ENCODE measurements at regions not wholly inside any gene's neighbourhood (a gene's known extent, or its start where the extent isn't known, plus 50 kb on each side); places are given as distances from the start of the nearest gene placed in this dataset.

DNA sequence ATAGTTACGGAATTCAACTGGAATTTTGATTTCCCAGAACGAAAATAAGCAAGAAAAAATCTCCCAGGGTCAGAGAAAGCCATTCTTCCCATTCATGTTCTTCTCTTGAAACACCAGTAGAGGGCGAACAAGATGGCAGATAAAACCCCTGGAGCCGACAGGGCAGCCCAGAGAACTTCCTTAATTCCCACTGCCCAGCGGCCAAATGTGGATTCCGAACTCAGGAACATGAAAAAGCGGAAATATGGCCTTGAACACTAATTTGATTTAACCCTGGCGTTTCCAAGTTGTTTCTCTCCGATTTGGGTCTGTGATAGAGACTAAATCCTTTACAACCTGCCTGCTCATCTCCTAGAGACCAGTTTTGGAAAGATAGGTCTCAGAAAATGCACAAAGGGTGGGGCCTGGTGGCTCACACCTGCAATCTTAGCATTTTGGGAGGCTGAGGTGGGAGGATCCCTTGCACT is 100.7 kb upstream of the WAC start:
- H4K20me1 ChIP-seq (ENCODE audit: insufficient read depth): no peaks in the 10 kb centered on the region
- no peaks in the 10 kb centered on the region for H3K9me2 ChIP-seq (ENCODE audit: insufficient read depth, low read length)
- no peak overlapping the region for H3K4me3 ChIP-seq (ENCODE audit: low read length)
- no peaks in the 10 kb centered on the region for H3K36me3 ChIP-seq (ENCODE audit: insufficient read depth, low read length)
- no peak overlapping the region for H3K9ac ChIP-seq (ENCODE audit: low read length)
- no peak overlapping the region for H2AFZ ChIP-seq (ENCODE audit: low read depth, low read length)
- no peaks in the 10 kb centered on the region for H3K27me3 ChIP-seq (ENCODE audit: insufficient read depth, low read depth, low read length)
- no peaks in the 10 kb centered on the region for H3K9me3 ChIP-seq (ENCODE audit: low read length)
- no peak overlapping the region for H3K4me2 ChIP-seq (ENCODE audit: low read length)
- H3F3A ChIP-seq (ENCODE audit: insufficient read depth, low read length, poor library complexity, severe bottlenecking): no peaks in the 10 kb centered on the region
- TF ChIP-seq EZH2 (IDR thresholded peaks at IDR 0.05; ENCODE audit: borderline replicate concordance, insufficient read depth, low read length, poor library complexity, severe bottlenecking) (no peak), SMC3 (conservative IDR thresholded peaks at IDR 0.05; ENCODE audit: poor library complexity) (peak; percentile 62), RAD21 (conservative IDR thresholded peaks at IDR 0.05) (peak; percentile 63), MXI1 (conservative IDR thresholded peaks at IDR 0.05; ENCODE audit: poor library complexity, severe bottlenecking) (no peak), CTCF (IDR thresholded peaks at IDR 0.05; ENCODE audit: poor library complexity, severe bottlenecking) (peak; percentile 70)
- no peaks in the 10 kb centered on the region for H3K79me2 ChIP-seq (replicated peaks; ENCODE audit: insufficient read depth, low read length)
- H3K27ac ChIP-seq (ENCODE audit: low read length): no peak overlapping the region

GRCh38 chr10:28434063-28434462 is 98.9 kb upstream of the WAC start:
- Histone ChIP-seq H3F3A (ENCODE audit: insufficient read depth, low read length, poor library complexity, severe bottlenecking) (no peaks in the 10 kb centered on the region), H2AFZ (ENCODE audit: low read depth, low read length) (no peak overlapping the region), H3K79me2 (replicated peaks; ENCODE audit: insufficient read depth, low read length) (no peaks in the 10 kb centered on the region), H4K20me1 (ENCODE audit: insufficient read depth) (no peaks in the 10 kb centered on the region), H3K9ac (ENCODE audit: low read length) (no peak overlapping the region), H3K9me2 (ENCODE audit: insufficient read depth, low read length) (no peaks in the 10 kb centered on the region), H3K27ac (ENCODE audit: low read length) (no peak overlapping the region), H3K36me3 (ENCODE audit: insufficient read depth, low read length) (no peaks in the 10 kb centered on the region), H3K9me3 (ENCODE audit: low read length) (no peaks in the 10 kb centered on the region), H3K4me3 (ENCODE audit: low read length) (no peak overlapping the region), H3K27me3 (ENCODE audit: insufficient read depth, low read depth, low read length) (no peaks in the 10 kb centered on the region), H3K4me2 (ENCODE audit: low read length) (no peak overlapping the region)
- TF ChIP-seq, protein P1, sequence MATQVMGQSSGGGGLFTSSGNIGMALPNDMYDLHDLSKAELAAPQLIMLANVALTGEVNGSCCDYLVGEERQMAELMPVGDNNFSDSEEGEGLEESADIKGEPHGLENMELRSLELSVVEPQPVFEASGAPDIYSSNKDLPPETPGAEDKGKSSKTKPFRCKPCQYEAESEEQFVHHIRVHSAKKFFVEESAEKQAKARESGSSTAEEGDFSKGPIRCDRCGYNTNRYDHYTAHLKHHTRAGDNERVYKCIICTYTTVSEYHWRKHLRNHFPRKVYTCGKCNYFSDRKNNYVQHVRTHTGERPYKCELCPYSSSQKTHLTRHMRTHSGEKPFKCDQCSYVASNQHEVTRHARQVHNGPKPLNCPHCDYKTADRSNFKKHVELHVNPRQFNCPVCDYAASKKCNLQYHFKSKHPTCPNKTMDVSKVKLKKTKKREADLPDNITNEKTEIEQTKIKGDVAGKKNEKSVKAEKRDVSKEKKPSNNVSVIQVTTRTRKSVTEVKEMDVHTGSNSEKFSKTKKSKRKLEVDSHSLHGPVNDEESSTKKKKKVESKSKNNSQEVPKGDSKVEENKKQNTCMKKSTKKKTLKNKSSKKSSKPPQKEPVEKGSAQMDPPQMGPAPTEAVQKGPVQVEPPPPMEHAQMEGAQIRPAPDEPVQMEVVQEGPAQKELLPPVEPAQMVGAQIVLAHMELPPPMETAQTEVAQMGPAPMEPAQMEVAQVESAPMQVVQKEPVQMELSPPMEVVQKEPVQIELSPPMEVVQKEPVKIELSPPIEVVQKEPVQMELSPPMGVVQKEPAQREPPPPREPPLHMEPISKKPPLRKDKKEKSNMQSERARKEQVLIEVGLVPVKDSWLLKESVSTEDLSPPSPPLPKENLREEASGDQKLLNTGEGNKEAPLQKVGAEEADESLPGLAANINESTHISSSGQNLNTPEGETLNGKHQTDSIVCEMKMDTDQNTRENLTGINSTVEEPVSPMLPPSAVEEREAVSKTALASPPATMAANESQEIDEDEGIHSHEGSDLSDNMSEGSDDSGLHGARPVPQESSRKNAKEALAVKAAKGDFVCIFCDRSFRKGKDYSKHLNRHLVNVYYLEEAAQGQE (IDR thresholded peaks at IDR 0.05; ENCODE audit: borderline replicate concordance): no peak
- TF ChIP-seq RAD21 (conservative IDR thresholded peaks at IDR 0.05): no peak
- TF ChIP-seq EZH2 (IDR thresholded peaks at IDR 0.05; ENCODE audit: borderline replicate concordance, insufficient read depth, low read length, poor library complexity, severe bottlenecking): no peak
- no peak for TF ChIP-seq TAF1 (IDR thresholded peaks at IDR 0.05; ENCODE audit: low read depth)
- TF ChIP-seq SMC3 (conservative IDR thresholded peaks at IDR 0.05; ENCODE audit: poor library complexity): no peak
- no peak for TF ChIP-seq CTCF (IDR thresholded peaks at IDR 0.05; ENCODE audit: poor library complexity, severe bottlenecking)
- TF ChIP-seq EP300 (conservative IDR thresholded peaks at IDR 0.05; ENCODE audit: poor library complexity, severe bottlenecking): no peak
- no peak for TF ChIP-seq POLR2AphosphoS5 (IDR thresholded peaks at IDR 0.05)
- TF ChIP-seq MXI1 (conservative IDR thresholded peaks at IDR 0.05; ENCODE audit: poor library complexity, severe bottlenecking): no peak
